HG03521 (cell line): ENCODE measurements at regions not wholly inside any gene's neighbourhood (a gene's known extent, or its start where the extent isn't known, plus 50 kb on each side); places are given as distances from the start of the nearest gene placed in this dataset.

Experiments
- ATAC-seq: cut with Tn5 transposase; IDR thresholded peaks from one replicate; pipeline ENCODE4 v1.9.1; 2021; ENCODE audit warnings: mild to moderate bottlenecking, moderate library complexity; ENCODE audit not compliant: unreplicated experiment

- no peak for ATAC-seq
Observed at GRCh38 chr6:147712841-147713240, 204.4 kb downstream of the SAMD5 start.

GRCh38 chr6:147715035-147715434 lies 206.5 kb downstream of the SAMD5 start:
- no peak for ATAC-seq

DNA sequence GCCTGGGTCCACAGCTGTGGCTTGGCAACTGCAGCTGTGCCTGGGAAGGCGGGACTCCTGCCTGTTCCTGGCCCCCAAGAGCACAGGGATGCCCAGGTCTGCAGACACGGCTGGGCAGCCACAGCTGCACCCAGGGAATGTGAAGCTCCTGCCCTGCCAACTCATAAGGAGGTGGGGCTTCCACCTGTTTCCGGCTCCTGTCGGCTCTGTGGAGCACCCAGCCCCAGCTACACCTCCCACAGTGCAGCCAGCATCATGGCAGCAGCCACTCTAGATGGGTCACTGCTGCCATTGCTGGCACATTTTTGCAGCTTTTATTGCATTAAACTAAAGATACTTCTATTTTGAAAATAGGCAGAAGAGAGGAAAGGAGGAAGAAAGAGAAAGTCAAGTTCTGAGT lies 207.9 kb downstream of the SAMD5 start:
- ATAC-seq, result no peak

DNA sequence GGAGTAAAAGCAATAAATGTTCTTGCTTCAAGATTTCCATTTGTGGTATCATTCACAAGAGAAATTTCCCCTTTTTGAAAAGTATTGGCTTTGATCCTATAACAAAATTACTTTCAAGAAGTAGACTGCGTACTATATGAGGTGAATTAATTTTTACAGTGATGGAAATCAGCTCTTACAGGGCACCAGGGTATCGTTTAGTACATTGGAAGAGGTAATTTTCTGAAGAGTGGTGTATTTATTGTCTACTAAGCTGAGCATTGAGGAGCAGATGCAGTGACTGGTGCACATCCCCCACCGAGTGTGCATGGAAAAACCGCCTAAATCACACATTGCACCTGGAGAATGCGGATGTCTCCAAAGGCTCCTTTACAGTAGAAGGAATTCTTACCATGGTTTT lies 209.5 kb downstream of the SAMD5 start:
- ATAC-seq, result no peak

- ATAC-seq, result no peak
Observed at GRCh38 chr6:147722158-147722557, 213.7 kb downstream of the SAMD5 start.

GRCh38 chr6:147724454-147724853 lies 216.0 kb downstream of the SAMD5 start:
- ATAC-seq, result no peak

DNA sequence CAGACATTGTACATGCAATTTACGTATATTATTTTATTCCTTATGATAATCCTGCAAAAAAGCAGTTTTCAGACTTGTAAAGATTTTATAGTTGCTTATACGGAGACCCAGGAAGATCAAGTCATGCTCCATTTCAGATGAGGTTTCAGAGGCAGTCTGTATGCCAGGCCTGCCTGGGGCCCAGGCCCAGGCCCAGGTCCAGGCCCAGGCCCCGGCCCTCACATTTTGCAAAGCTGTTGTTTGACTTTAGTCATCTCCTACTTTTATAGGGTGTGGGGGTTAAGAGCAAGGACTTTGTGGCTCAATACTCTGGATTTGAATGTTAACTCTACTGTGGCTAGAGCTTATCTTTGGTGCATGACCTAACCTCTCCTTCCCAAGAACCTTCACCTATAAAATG lies 217.9 kb downstream of the SAMD5 start:
- ATAC-seq, result no peak

DNA sequence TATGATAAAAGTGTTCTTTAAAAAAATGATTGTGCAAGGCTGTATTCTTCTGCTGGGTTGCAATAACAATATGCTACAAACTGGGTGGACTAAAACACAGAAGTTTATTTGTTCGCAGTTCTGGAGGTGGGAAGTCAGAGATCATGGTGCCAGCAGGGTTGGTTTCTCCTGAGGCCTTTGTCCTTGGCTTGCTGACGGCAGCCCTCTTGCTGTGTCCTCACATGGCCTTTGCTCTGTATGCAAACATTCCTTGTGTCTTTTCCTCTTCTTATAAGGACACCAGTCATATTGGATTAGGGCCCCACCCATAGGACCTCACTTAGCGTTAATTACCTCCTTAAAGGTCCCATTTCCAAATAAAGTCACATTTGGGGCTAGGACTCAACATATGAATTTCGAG lies 220.4 kb downstream of the SAMD5 start:
- ATAC-seq, result no peak

DNA sequence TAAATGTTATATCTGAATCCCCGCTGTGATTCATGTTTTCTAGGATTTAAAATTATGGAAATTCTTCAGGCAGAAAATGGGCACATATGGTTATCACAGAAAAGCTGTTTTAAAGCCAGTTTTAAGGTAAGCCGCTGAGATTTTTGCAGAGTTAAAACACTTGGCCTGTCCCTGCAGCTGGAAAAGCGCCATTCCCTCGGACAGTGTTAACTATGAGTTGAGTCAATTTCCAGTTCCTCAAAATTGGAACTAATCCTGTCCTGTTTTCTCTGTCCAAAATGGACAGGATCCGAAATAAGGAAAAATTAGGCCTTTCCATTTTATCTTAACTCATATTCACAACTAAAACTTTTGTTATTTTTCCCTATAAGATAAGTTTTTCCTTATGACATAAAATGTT lies 225.2 kb downstream of the SAMD5 start:
- no peak for ATAC-seq

- no peak for ATAC-seq
Observed at GRCh38 chr6:147734151-147734550, 225.7 kb downstream of the SAMD5 start.

DNA sequence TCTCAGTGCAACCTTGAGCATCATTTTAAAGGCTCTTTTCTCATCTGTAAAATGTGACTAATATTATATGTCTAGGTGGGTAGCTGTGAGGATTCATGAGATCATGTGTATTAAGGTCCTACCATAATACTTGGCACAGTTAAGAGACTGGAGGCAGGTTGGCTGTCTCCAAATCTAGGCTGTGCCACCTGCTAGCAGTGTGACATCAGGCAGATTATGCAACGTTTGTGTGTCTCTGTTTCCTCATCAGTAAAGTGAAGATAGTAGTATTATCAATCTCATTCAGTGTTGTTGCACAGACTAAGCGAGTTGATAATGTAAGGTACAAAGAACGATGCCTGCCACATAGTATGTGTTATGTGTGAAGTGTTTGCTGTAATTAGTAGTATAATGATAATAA lies 227.4 kb downstream of the SAMD5 start:
- no peak for ATAC-seq

DNA sequence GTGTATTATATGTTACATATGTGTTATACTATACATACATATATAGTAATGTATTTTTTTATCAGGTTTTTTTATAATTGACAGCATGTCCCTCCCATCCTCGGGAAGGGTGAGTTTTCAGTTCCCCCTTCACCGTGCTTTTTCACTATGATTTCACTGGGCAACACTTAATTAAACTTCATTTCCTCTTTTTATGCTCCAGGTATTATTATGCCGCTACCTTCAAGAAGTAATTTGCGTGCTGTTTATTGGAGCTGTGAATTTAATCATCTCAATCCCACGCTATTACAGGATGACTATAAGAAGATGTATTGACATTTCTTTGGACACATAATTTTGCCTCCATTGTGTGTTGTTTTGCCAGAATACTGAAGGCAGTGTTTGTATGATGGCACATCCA lies 228.6 kb downstream of the SAMD5 start:
- no peak for ATAC-seq

DNA sequence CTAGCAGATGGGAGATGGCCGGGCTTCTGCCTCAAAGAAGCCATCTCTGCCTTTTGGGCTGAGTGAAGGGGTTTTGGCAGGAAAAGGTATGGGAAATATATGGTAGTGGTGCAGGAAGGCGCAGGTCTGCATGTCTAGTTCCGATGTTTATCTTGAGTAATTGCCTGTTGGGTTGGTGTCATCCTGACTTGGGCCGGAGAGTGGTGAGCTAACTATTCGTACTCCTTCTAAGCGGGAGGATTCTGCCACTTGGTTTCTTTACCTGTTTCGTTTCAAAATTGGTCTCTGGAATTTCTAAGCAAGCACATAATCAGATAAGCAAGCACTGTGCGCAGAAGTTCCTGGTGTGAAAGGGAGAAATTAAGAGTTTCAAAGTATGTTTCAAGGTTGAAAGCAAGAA lies 229.6 kb downstream of the SAMD5 start:
- ATAC-seq, result no peak

GRCh38 chr6:147738516-147739162 lies 230.1 kb downstream of the SAMD5 start:
- ATAC-seq, result no peak

DNA sequence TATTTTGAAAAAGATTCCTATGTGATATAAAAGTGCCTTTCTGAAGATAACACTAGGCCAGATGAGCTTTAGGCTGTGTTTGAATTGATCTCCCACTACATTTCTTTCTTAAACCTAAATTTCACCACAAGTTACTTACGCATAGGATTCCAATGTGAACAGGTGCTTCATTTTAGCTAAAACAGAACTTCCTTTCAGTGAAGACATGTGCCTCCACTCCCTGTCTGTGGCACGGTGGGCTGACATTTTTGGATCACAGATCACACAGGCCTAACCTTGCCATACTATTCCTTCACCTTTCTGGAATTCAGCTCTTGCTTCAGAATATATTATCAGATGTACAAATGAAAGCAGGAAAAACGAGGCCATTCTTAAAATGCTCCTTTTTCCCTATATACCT lies 231.8 kb downstream of the SAMD5 start:
- ATAC-seq, result no peak

DNA sequence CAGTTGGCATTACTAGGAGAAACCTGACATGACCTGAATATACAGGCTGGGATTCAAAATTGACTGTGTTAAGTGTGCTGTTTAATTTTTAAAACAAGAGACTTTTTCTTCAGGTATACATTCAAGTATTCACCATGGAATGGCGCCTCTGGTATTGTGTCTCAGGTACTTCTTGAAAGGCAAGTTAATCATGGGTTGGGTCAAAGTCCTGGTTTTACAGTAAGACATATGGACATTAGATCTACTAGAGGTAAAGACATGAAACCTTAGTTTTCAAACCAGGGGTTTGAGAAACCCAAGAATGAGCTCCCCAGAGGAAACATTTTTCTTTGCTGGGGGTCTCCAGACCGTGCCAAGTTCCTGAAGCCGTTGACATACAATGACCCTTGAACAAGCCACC lies 232.4 kb downstream of the SAMD5 start:
- no peak for ATAC-seq

- ATAC-seq, result no peak
Observed at GRCh38 chr6:147741389-147741788, 232.9 kb downstream of the SAMD5 start.

GRCh38 chr6:147742440-147742839 lies 233.9 kb downstream of the SAMD5 start:
- ATAC-seq, result no peak

- no peak for ATAC-seq
Observed at GRCh38 chr6:147744012-147744411, 235.5 kb downstream of the SAMD5 start.

GRCh38 chr6:147749331-147749730 lies 240.8 kb downstream of the SAMD5 start:
- ATAC-seq, result no peak

- no peak for ATAC-seq
Observed at GRCh38 chr6:147750413-147750812, 241.9 kb downstream of the SAMD5 start.

- no peak for ATAC-seq
Observed at GRCh38 chr6:147751232-147751631, 242.7 kb downstream of the SAMD5 start.

DNA sequence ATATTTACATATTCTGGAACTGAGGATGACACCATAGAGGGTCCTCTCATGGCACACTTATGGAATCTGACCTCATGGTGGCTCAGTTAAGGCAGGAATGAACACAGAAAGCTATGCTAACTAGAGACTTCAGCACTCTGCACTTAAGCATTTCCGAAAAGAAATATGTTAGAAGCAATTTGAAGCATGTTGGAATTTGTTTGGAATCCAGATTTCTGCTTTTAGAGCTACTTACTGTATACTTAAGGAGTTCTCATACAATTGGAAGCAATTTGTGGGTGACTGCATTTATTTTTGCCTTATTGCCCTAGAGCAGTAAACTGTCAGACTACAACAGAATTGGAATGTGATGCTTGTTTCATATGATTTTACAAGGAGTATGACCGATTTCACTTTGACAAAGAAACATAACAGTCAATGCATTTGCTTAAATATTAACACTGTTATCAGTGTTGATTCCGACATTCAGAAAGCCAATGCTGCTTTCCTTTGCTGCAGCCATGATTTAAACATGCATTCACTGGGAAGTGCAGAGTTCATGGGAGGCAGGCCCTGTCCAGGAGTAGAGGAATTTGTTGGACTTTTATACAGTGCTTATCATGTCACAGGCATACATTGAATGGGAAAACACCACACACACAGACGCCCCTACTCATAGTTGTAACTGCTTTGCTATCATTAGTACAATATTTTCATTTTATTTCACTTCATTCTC lies 244.4 kb downstream of the SAMD5 start:
- no peak for ATAC-seq
